Endothelial cell (in vitro differentiated cells): ENCODE measurements at regions not wholly inside any gene's neighbourhood (a gene's known extent, or its start where the extent isn't known, plus 50 kb on each side); places are given as distances from the start of the nearest gene placed in this dataset.
A peak's percentile ranks its signal among the peaks of the same experiment; 100 is the strongest.

Experiments
- DNase-seq: peaks from one replicate; pipeline ENCODE4 v3.0.0; 2021; ENCODE audit warnings: low spot score
- H3K27ac Mint-ChIP-seq: one replicate; pipeline ENCODE4 v1.8.0; 2021; ENCODE audit warnings: mixed read lengths, inconsistent platforms; ENCODE audit not compliant: unreplicated experiment
- H3K27me3 Mint-ChIP-seq: one replicate; pipeline ENCODE4 v1.8.0; 2021; ENCODE audit warnings: mild to moderate bottlenecking, moderate library complexity, mixed read lengths, inconsistent platforms; ENCODE audit not compliant: unreplicated experiment
- H3K36me3 Mint-ChIP-seq: one replicate; pipeline ENCODE4 v1.8.0; 2021; ENCODE audit warnings: mild to moderate bottlenecking, low read depth, mixed read lengths, inconsistent platforms; ENCODE audit not compliant: unreplicated experiment
- H3K4me1 Mint-ChIP-seq: one replicate; pipeline ENCODE4 v1.8.0; 2021; ENCODE audit warnings: mild to moderate bottlenecking, mixed read lengths, inconsistent platforms; ENCODE audit not compliant: unreplicated experiment
- H3K4me3 Mint-ChIP-seq: one replicate; pipeline ENCODE4 v1.8.0; 2021; ENCODE audit warnings: mild to moderate bottlenecking, mixed read lengths, inconsistent platforms; ENCODE audit not compliant: unreplicated experiment
- H3K9me3 Mint-ChIP-seq: one replicate; pipeline ENCODE4 v1.8.0; 2021; ENCODE audit warnings: mixed read lengths, inconsistent platforms; ENCODE audit not compliant: unreplicated experiment
- TF ChIP-seq, protein P1 (sequence below): fragments of 200-600 bp; sonication (generic); IDR thresholded peaks from one replicate; pipeline ENCODE4 v1.5.0; 2021; ENCODE audit warnings: antibody characterized with exemption; ENCODE audit not compliant: unreplicated experiment

DNA sequence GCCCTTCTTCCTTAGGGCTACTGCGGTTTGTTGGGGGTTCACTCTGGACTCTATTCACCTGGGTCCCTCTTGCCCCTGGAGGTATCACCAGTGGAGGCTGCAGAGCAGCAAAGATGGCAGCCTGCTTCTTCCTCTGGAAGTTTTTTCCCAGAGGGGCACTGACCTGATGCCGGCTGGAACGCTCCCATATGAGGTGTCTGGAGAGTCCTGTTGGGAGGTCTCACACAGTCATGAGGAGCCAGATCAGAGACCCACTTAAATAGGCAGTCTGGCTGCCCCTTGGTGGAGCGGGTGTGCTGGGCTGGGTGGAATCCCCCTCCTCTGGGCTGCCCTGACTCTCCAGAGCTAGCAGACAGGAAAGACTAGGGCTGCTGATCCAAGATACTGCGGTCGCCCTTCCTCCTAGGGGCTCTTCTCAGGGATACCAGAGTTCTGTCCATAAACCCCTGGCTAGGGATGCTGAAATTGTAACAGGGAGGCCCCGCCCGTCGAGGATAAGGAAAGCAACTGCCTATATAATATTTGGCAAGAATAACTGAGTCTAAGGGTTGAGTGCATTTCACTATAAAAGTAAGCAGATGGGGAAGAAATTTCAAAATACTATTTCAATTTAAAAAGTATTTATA is 140.7 kb downstream of the NOL4 start:
- DNase-seq, result no peak
- no peak overlapping the region for H3K27ac Mint-ChIP-seq
- H3K9me3 Mint-ChIP-seq, result no peaks in the 10 kb centered on the region
- H3K27me3 Mint-ChIP-seq, result no peaks in the 10 kb centered on the region
- TF ChIP-seq, protein P1, sequence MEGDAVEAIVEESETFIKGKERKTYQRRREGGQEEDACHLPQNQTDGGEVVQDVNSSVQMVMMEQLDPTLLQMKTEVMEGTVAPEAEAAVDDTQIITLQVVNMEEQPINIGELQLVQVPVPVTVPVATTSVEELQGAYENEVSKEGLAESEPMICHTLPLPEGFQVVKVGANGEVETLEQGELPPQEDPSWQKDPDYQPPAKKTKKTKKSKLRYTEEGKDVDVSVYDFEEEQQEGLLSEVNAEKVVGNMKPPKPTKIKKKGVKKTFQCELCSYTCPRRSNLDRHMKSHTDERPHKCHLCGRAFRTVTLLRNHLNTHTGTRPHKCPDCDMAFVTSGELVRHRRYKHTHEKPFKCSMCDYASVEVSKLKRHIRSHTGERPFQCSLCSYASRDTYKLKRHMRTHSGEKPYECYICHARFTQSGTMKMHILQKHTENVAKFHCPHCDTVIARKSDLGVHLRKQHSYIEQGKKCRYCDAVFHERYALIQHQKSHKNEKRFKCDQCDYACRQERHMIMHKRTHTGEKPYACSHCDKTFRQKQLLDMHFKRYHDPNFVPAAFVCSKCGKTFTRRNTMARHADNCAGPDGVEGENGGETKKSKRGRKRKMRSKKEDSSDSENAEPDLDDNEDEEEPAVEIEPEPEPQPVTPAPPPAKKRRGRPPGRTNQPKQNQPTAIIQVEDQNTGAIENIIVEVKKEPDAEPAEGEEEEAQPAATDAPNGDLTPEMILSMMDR, result no peak
- H3K4me3 Mint-ChIP-seq, result no peak overlapping the region
- H3K36me3 Mint-ChIP-seq, result no peaks in the 10 kb centered on the region
- H3K4me1 Mint-ChIP-seq, result no peaks in the 10 kb centered on the region

DNA sequence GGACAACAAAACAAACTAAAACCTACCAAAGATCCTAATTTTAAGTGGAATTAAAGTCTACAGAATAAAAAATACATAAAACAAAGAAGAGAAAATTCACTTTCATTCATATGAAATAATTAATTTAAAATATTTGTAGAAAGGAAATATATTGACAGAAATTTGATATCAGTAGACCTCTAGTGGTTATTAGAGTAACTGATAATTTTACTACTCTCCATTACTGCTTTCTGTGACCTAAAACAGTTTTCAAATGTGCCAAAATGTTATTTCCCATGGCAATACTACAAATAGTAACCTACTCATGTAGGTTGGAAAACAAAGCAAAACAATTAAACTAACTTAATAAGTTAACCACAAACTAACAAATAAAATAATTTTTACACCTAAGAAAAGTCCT is 147.1 kb downstream of the NOL4 start:
- Mint-ChIP-seq H3K27me3 (no peaks in the 10 kb centered on the region), H3K36me3 (no peaks in the 10 kb centered on the region), H3K9me3 (no peaks in the 10 kb centered on the region), H3K4me1 (no peaks in the 10 kb centered on the region), H3K27ac (no peak overlapping the region), H3K4me3 (no peak overlapping the region)
- DNase-seq, result no peak
- TF ChIP-seq, protein P1, result peak; percentile 51

DNA sequence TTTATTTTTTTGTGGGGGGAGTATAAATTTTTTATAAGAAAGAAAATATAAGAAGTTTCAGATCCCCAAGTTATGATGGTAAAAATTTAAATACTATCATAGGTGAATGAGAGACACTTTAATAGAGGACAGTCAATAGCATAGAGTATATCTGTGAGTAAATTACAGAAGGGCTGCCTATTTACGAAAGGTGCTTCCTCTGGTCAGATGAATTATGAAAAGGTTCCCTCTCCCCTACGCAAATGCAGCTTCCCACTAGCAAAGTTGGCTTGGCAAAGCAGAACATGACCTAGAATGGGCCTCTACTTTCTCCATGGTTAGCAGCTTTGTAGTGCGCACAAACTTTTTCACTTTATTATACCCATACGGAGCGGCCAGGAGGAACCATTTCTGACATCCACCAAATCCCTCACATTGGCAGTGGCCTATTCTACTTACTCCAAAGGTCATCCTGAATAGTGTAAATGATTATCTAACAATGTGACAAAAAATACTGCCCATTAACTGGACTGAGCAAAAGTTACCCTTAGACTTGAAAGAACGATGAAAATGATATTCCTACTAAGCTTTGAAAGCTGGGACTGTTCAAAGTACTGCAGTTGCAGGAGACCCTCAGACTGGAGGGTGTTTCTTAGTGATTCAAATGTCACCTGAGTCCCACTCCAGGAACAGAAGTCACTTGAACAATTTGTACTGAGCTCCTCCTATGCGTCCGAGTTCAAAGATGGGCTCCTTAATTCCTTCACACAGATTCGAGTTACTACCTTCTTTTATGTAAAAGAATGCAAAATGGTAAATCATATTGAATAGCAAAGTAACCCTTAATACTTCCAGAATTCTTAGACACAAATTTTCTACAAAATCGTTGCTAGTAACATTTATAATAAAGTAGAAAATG is 148.5 kb downstream of the NOL4 start:
- Mint-ChIP-seq H3K36me3 (no peaks in the 10 kb centered on the region), H3K9me3 (no peaks in the 10 kb centered on the region), H3K4me3 (no peak overlapping the region), H3K4me1 (no peaks in the 10 kb centered on the region), H3K27me3 (no peaks in the 10 kb centered on the region), H3K27ac (no peak overlapping the region)
- TF ChIP-seq, protein P1, result no peak
- no peak for DNase-seq

GRCh38 chr18:34061226-34061625 is 163.5 kb downstream of the NOL4 start:
- Mint-ChIP-seq H3K4me1 (no peaks in the 10 kb centered on the region), H3K4me3 (no peak overlapping the region), H3K27me3 (no peaks in the 10 kb centered on the region), H3K9me3 (no peaks in the 10 kb centered on the region), H3K27ac (no peak overlapping the region), H3K36me3 (no peaks in the 10 kb centered on the region)
- TF ChIP-seq, protein P1, result no peak
- DNase-seq, result no peak

- DNase-seq, result no peak
- H3K36me3 Mint-ChIP-seq, result no peaks in the 10 kb centered on the region
- no peaks in the 10 kb centered on the region for H3K4me1 Mint-ChIP-seq
- no peak overlapping the region for H3K4me3 Mint-ChIP-seq
- no peaks in the 10 kb centered on the region for H3K27me3 Mint-ChIP-seq
- TF ChIP-seq, protein P1, result no peak
- H3K27ac Mint-ChIP-seq, result no peak overlapping the region
- no peaks in the 10 kb centered on the region for H3K9me3 Mint-ChIP-seq
Observed at GRCh38 chr18:34055227-34055626, 169.5 kb downstream of the NOL4 start.
